SKM-1 treated with dmso at 0.1 percent for 144 hours (cell line): ENCODE measurements at regions not wholly inside any gene's neighbourhood (a gene's known extent, or its start where the extent isn't known, plus 50 kb on each side); places are given as distances from the start of the nearest gene placed in this dataset.
"Not testable (repeated sequence)": the region's sequence is repeated elsewhere in the genome, so short reads cannot be mapped to it uniquely, and the experiment has no call there.

Source experiments
- DNase-seq: peaks from one replicate; lab custom pipeline; 2025; ENCODE audit not compliant: unreplicated experiment; lab: John Stamatoyannopoulos, UW

DNA sequence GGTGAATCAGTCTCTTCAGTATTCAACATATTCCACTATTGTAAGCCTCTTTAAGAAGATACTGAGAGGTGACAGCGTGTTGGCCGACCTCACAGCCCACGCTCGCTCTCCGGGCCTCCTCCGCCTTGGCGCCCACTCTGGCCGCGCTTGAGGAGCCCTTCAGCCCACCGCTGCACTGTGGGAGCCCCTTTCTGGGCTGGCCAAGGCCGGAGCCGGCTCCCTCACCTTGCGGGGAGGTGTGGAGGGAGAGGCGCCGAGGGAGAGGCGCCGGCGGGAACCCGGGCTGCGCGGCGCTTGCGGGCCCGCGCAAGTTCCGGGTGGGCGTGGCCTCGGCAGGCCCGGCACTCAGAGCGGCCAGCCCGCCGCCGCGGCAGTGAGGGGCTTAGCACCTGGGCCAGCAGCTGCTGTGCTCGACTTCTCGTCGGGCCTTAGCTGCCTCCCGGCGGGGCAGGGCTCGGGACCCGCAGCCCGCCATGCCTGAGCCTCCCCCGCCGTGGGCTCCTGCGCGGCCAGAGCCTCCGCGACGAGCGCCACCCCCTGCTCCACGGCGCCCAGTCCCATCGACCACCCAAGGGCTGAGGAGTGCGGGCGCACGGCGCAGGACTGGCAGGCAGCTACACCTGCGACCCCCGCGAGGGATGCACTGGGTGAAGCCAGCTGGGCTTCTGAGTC lies 306.4 kb downstream of the SEMA3D start:
- not testable (repeated sequence) for DNase-seq

DNA sequence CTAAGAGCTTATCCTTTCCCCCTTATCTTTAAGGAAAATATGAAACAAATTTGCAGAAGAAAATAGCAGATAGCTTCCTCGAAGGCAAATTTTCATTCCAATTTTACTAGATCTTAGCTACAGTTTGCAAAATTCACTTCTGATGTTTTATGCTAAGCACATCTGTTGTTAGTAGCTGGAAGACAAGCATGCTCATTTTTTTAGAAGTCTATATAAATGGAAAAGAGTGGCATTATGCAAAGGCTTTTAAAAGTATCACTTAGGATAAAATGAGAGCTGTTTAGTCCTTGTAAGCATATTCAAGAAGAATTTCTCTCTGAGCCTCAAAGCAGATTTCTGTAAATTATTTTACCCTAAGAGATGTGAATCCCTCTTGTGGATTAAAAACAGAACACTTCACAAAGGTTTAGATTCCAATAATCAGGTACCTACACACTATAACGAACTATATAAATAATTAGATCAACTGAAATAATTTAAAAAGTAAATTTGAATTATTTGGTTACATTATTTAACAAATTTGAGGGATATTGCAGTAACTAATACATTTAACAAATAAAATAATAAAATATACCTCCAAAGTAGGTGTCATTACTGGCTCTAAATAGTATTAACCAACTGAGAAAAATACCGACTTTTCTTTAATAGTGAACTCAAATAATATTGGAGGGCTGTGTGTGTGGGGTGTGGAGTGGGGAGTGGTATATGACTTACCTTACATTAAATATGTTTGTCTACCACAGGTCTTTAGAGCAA lies 307.1 kb downstream of the SEMA3D start:
- DNase-seq: no peak

DNA sequence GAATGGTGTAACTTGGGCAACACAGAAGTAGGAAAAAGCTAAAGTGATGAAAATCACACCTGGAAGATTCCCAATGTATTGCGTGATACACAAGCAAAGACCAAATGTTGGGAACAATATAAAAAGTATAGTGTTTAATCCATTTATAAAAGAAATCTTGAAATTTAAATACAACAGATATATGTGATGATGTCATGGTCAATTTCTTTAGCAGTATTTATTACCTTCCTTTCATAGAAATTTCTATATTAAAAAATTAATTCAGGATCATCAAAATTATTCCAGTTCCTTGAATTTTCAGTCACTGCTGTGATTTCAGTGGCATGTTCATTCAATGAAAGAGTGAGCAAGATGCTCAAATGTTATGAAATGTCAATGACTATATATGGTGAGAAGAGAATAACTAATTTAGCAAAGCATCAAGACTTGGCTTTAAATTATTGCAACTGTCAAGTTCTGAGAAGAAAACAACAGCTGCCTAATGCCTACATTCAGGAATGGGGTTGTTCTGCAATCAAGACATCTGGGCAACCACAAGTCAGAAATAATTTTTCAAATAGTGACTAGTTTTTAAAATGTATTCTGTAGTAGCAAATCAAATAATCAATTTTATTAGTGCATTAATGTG lies 308.8 kb downstream of the SEMA3D start:
- DNase-seq: no peak

DNA sequence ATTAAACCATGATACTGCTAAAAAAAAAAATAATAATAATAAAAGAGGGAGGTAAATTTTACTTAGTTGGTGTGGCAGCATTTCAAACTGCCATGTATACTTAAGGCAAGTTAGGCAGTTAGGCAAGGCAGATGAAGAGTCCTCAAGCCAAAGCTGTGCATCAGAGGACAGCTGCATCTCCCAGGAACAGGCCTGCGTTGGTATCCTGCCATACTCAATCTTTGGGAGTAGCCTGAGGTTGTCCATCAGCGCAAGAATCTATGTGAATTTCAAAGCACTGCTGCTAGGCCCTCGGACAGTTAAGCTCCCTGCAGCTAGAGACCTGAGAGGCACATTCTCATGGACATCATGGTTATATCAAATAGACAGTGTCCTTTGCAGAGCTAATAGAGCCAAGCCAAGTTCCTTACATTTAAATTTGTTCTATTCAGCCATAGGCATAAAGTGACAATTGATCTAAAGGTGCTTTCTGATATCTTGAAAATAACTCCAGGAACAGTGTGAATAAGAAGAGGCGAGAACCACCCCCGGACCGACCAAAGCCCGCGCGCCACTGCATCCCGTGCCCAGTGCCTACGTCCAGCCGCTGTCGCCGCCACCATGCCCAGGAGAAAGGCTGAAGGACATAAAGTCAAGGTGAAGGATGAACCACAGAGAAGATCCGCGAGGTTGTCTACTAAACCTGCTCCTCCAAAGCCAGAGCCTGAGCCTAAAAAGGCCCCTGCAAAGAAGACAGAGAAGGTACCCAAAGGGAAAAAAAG lies 310.6 kb downstream of the SEMA3D start:
- no peak for DNase-seq

DNA sequence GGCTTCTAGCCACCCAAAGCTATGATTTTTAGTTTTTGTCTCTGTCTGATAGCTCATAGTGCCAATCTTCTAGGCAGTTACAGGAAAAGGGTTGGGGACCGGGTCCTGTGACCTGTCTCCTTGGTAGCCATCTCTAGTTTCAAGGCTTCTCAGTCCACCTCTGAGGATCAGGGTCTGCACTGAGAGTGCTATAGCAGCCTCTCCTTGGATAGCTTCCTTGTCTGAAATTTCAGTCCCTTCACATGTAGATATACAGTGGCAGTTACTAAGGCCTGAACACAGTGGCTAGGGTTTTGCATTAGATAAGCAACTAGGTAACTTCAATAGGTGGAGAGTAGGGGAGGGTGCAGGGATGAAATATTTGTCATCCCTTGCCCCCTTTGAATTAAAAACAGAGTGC lies 321.3 kb downstream of the SEMA3D start:
- DNase-seq: no peak

DNA sequence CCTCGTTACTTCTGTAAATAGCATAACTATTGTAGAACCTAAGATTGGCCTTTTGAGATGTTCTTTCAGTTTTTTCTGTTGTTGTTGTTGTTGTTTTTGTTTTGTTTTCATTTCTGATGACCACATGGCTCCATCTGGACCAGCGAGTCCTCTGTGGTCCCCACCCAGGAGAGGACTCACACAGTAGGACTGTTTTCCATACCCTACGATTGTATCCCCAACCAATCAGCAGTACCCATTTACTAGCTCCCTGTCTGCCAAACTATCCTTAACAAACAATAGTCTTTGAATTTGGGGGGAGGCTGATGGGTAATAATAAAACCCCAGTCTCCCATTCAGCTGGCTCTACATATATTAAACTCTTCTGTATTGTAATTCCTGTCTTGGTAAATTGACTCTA lies 329.5 kb downstream of the SEMA3D start:
- DNase-seq: no peak

DNA sequence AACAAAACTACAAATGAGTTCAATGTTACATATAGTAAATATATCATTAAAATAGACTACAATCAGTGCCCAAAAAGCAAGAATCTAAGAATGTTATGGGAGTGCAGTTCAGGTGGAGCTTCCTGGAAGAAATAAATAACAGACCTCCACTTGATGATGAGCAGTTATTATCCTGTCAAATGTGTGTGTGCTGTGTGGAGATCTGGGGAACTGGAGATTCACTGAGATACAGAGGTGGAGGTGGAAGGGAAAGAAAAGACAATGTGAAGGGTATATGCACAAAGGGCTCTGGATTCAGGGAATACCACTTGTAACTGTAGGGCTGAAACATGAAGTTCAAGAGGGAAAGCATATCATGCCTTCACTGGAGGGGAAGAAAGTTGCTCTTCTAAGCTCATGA lies 331.1 kb downstream of the SEMA3D start:
- DNase-seq: no peak

DNA sequence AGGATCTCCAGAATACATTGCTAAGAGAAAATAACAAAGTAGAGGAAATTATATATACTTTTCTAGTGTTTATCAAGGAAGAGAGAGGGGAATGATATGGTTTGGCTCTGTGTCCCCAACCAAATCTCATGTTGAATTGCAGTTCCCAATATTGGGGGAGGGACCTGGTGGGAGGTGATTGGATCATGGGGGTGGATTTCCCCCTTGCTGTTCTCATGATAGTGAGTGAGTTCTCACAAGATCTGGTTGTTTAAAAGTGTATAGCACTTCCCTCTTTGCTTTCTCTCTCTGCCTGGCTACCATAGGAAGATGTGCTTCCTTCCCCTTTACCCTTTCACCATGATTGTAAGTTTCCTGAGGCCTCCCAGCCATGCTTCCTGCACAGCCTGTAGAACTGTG lies 337.9 kb downstream of the SEMA3D start:
- peak; percentile 4 for DNase-seq

DNA sequence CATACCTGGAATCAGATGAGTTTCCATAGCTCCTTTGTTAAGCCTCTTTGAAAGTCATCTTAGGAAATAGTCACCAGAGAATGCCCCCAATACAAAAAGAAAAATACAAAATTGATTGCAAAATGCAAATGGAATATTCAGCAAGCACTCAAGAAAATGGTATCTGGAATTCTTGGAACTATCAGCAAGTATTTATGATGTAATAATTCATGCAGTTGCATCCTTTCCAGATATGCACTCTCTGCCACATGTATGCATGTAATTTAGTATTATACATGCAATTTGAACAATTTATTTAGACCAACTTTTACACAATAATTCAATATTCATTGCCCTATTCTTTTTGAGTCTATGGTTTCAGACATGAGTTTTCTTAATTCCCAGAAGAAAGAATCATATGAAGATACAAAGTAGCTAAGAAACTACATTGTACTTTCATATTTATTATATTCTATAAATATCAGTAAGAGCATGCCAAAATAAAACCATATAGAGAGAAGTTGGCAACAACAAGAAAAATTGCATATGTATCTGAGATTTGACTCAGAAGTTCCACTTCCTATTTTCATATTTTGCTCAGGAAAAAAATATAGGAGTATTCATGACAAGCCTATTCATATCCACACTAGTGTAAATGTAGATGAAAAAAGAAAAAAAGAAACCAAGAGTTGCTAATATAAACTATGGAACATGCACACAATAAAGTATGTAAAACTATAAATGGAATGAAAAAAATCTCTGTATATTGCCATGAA lies 338.5 kb downstream of the SEMA3D start:
- DNase-seq: no peak

DNA sequence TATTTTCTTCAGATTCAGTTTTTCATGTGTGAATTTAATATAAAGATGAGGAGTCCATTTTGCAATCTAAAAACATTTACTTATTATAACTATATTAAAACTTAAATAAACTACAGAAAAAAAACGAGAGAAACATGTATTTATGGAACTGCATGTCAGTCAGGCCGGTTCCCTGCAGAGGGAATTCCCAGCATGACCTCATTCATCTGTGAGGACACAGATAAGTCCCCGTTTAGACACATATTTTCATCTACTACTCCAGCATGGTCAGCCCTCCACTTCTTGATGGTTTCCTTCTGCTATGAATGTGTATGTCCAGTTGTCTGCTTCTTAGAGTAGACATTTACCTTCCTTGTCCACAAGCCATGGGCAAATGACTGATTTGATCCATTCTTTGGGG lies 339.1 kb downstream of the SEMA3D start:
- no peak for DNase-seq

DNA sequence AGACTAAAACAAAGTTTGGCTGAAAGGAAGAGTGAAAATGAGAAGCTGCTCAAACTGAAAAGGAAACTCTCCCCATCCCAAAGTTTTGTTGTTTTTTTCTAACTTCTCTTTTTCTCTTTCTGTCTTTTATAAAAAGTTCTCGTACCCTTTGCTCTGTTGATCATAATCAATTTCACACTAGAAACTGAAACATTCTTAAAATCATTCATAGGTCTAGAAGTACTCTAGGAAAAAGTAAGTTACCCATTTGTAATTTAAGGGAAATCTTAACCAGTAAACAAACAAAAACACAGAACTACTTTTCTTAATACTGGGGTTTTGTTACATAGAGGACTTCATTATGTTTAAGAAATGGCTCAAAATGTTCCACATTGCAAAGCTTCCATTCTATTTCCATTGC lies 339.8 kb downstream of the SEMA3D start:
- DNase-seq: no peak

DNA sequence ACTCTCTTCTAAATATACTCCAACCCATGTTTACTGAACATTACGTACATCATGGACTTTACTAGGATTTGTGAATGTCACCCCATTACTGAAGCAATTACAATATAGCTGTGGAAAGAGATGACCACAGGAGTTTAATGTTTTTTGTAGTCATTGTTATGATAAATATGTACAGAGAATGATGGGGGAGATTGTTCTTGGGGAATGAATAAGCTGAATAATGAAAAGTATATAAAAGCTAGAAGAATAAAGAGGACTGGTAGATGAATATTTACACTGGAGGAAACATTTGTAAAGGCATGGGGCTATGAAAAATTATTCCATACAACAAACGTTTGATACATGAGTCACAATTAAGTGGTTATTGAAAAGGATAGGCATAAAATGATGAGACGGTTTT lies 340.9 kb downstream of the SEMA3D start:
- DNase-seq: no peak

DNA sequence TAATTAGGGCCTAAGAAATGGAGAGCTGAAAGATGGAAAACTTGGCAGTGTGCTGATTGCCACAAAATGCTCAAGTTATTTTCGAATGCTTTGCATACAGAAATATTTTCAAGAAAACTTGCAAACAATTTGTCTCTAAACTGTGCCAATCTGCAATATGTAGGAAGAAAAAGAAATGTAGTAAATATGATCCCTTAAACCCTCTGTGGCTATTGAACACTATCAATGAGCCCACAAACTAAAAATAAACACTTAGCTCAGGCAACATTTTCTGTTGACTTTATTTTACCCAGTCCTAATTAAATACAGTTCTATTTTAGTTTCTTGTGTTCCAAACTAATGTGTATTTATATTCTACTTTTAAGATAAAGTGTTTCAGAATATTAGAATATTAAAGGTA lies 342.1 kb downstream of the SEMA3D start:
- no peak for DNase-seq

DNA sequence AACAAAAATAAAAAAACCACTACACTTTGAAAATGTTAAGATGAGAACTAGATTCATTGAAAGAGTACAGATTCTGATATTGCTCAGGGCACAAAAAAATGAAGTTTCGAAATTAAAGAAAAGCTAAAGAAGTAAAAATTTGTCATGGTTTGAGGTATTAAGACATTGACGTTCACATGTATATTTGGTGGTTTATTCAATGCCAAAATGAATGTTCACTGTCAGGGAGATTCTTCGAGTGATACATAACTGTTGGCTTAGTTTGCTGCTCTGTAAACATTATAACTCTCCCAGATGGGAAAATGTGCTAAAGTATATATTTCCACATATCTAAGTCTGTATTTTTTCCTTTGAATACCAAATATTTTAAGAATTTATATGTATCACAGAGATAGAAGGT lies 345.0 kb downstream of the SEMA3D start:
- no peak for DNase-seq

DNA sequence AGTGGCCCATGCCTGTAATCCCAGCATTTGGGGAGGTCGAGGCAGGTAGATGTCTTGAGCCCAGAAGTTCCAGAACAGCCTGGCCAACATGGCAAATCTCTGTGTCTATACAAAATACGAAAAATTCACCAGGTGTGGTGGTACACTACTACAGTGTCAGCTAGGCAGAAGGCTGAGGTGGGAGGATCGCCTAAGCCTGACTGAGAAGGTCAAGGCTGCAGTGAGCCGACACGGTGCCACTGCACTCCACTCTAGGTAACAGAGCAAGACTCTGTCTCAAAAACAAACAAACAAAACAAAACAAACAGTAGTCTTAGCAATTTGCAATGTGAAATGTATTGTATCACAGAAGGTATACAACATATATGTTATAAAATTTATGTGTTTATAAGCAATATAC lies 348.0 kb downstream of the SEMA3D start:
- no peak for DNase-seq

DNA sequence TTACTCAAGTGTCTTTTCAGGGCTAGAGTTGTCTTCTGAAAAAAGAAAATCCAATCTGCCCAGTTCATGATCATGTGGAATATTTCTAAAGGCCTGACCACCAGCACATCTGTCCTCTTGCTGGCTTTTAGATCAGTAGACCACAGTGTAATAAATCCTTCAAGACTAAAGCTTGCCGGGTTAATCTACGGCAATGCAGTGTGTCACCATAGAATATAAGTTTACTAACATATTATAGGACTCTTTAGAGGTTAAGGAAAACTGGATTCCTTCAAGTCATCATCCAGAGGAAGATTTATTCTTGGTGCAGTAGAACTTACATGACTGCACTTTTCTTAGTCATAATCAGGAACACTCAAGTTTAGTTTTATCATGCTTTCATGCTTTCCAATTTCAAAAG lies 349.5 kb downstream of the SEMA3D start:
- no peak for DNase-seq

DNA sequence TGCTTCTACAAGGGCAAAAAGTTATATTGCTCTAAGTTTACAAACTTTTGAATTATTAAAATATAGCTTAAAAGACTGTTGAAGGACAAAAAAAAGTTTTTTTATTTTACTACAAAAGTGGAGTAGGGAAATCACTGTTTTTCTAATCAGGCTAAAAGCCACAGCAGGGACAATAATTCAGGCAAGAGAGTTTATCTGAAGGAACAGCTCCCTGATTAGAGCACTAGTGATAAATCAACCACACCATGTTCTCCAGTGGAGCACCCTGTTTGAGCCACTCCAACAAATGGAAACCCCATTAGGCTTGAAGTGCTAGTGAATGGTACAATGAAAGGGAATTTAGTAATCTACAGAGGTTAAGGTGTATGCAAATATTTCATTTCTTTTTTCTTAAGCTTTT lies 357.1 kb downstream of the SEMA3D start:
- DNase-seq: no peak

DNA sequence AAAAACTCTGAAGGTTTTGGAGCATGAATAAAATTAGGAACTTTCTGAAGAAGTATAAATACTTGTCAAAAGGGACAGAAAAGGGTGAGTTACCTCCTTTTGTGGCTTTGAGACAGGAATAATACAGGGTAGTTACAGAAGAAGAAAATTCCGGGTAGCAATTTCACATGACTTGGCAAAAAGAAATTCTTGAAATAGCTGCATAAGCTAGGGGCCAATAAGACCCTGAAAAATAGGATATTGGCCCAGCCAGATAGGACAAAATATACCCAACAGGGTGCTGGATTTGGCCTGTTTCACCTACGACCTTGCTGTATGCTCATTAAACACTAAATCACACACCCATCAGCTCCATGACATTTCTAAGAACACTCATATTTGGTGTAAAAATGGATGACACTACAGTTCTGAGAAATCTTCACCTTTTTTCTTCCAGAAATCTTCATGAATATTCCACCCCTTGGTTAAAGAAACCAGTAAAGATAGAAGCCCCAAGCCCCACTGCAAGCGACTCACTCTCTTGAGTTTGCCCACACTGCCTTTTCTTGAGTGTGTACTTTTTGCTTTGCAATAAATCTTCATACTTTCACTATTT lies 362.7 kb downstream of the SEMA3D start:
- no peak for DNase-seq

DNA sequence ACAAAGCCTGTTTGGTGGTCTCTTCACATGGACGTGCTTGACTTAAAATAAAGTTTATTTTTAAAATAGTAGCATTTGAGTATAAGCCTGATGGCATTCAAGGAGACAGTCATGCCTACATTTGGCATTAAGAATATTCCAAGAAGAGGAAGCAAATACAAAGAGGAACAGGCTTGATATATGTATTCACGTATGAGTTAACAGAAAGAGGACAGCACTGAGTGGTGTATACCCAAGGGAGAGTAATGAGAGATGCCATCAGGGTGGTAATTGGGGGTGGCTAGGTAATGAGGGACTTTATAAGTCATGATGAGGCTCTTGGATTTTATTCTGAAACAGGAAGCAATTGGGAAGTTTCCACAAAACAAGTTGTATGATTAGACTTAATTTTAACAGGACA lies 363.3 kb downstream of the SEMA3D start:
- peak; percentile 2 for DNase-seq

DNA sequence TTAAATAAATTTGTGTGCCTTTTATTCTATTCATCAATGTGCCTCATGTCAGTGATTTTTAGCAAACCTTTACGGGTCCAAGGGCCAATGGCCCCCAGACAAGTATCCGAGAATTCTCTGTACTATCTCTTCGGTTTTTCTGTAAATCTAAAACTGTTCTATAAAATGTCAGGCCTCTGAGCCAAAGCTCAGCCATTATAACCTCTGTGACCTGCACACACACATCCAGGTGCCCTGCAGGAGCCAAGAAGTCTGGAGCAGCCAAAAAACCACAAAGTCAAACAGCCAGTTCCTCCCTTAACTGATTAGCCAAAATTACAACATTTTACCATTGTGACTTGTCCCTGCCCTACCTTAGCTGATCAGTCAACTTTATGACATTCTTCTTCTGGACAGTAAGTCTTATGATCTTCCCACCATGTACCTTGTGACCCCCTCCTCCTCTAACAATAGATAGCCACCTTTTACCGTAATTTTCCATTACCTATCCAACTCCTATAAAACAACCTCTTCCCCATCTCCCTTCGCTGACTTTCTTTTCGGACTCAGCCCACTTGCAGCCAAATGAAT lies 363.8 kb downstream of the SEMA3D start:
- no peak for DNase-seq
